PC-9 (cell line): ENCODE measurements at regions not wholly inside any gene's neighbourhood (a gene's known extent, or its start where the extent isn't known, plus 50 kb on each side); places are given as distances from the start of the nearest gene placed in this dataset.

ENCODE experiments used
- CTCF ChIP-seq: fragments of 200-600 bp; sonication (generic); conservative IDR thresholded peaks from 2 replicates; pipeline ENCODE4 v1.6.1; 2017; ENCODE audit warnings: mixed run types, antibody characterized with exemption, mild to moderate bottlenecking, moderate library complexity
- EZH2 ChIP-seq: fragments of 200-600 bp; sonication (generic); IDR thresholded peaks from 2 replicates; pipeline ENCODE4 v1.8.0; 2017; ENCODE audit warnings: antibody characterized with exemption, low read depth

GRCh38 chr11:33564856-33565453, 135.7 kb downstream of the C11orf91 start:
- TF ChIP-seq CTCF: no peak
- TF ChIP-seq EZH2: no peak
